GM20000 (cell line): ENCODE measurements at regions not wholly inside any gene's neighbourhood (a gene's known extent, or its start where the extent isn't known, plus 50 kb on each side); places are given as distances from the start of the nearest gene placed in this dataset.

Source experiments
- DNase-seq: peaks from one replicate; pipeline ENCODE4 v3.0.0; 2012; ENCODE audit warnings: low spot score
- CTCF ChIP-seq: IDR thresholded peaks from 2 replicates; pipeline ENCODE4 v1.5.1; 2012; ENCODE audit warnings: mild to moderate bottlenecking, control low read depth; ENCODE audit errors: extremely low read depth, missing control alignments

GRCh38 chr2:126494593-126494992 lies 161.4 kb upstream of the GYPC start:
- TF ChIP-seq CTCF, result no peak
- DNase-seq, result no peak

DNA sequence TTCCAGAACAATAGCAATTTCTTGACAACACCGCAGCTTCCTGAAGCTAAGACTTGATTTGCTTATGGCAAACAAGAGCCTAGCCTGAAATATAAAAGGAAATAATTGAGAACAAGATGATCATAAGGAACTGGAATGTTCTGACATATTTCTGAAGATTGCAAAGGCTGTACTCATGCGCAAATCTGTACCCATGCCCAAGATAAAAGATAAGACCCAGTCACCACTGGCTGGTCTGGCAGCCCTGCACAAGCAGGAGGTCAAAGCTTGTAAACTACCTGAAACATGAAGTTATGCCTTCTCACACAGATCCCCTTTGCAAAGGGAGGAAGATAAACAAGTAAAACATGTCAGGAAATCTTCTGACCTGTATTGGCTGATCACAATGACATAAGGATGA lies 160.8 kb upstream of the GYPC start:
- no peak for TF ChIP-seq CTCF
- no peak for DNase-seq

GRCh38 chr2:126496493-126496892 lies 159.5 kb upstream of the GYPC start:
- DNase-seq, result peak; percentile 29
- no peak for TF ChIP-seq CTCF

- DNase-seq, result no peak
Observed at GRCh38 chr2:126503476-126503875, 152.5 kb upstream of the GYPC start.

GRCh38 chr2:126504949-126505348 lies 151.0 kb upstream of the GYPC start:
- DNase-seq, result no peak
- TF ChIP-seq CTCF, result no peak

More at GRCh38 chr2:126503476-126503875, 152.5 kb upstream of the GYPC start:
- no peak for TF ChIP-seq CTCF

DNA sequence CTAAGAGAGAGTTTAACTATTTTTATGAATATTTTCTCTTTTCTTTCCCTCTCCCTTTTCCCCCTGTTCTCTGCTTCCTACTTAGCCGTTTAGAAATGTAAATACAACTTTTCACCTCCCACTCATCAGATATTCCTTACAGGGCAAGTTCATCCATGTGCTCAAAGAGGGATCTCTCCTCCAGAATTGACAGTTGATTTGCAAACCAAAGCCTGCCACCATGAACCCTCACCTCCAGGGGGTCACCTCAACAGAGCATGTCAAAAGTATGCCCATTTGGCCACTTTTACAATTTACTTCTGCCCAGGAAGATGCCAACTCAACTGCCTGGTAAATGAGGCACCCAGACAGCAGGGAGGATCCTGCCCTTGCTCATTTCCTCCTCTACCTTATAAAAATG lies 149.2 kb upstream of the GYPC start:
- DNase-seq, result no peak
- TF ChIP-seq CTCF, result no peak

- no peak for DNase-seq
- TF ChIP-seq CTCF, result no peak
Observed at GRCh38 chr2:126507425-126507911, 148.5 kb upstream of the GYPC start.
